OCI-LY3 (cell line): ENCODE measurements at regions not wholly inside any gene's neighbourhood (a gene's known extent, or its start where the extent isn't known, plus 50 kb on each side); places are given as distances from the start of the nearest gene placed in this dataset.

Experiments
- H2AFZ ChIP-seq: fragments of 200-600, 300-600 bp; shearing (Covaris generic); 2 replicates; pipeline ENCODE4 v1.6.0; 2014; ENCODE audit warnings: antibody characterized with exemption, low read depth, low read length
- H3K27ac ChIP-seq: fragments of 200-600, 300-600 bp; sonication (generic); 2 replicates; pipeline ENCODE4 v1.5.1; 2014; ENCODE audit warnings: mild to moderate bottlenecking, low read length, moderate library complexity, mixed read lengths
- H3K27me3 ChIP-seq: fragments of 200-600, 300-600 bp; sonication (generic); 2 replicates; pipeline ENCODE4 v1.6.1; 2014; ENCODE audit warnings: low read depth, low read length, mixed read lengths
- H3K36me3 ChIP-seq: fragments of 200-600, 300-600 bp; sonication (generic); replicated peaks from 2 replicates; pipeline ENCODE3; 2014; ENCODE audit warnings: low read depth, low read length, mixed read lengths
- H3K4me1 ChIP-seq: fragments of 300-600, 200-600 bp; sonication (generic); 2 replicates; pipeline ENCODE4 v1.6.1; 2014; ENCODE audit warnings: low read length, mixed read lengths
- H3K4me2 ChIP-seq: fragments of 200-600, 300-600 bp; sonication (generic); 2 replicates; pipeline ENCODE4 v1.6.1; 2014; ENCODE audit warnings: low read length, mixed read lengths
- H3K4me3 ChIP-seq: fragments of 300-600, 200-600 bp; sonication (generic); 2 replicates; pipeline ENCODE4 v1.5.1; 2014; ENCODE audit warnings: antibody characterized with exemption, mild to moderate bottlenecking, low read length, moderate library complexity
- H3K79me2 ChIP-seq: fragments of 300-600, 200-600 bp; shearing (Covaris generic); 2 replicates; pipeline ENCODE4 v1.6.1; 2014; ENCODE audit warnings: mild to moderate bottlenecking, low read length, mixed read lengths
- H3K9ac ChIP-seq: fragments of 300-600, 200-600 bp; shearing (Covaris generic); 2 replicates; pipeline ENCODE4 v1.6.0; 2014; ENCODE audit warnings: mild to moderate bottlenecking, low read length, moderate library complexity
- H3K9me3 ChIP-seq: fragments of 200-600, 300-600 bp; shearing (Covaris generic); 2 replicates; pipeline ENCODE4 v1.6.1; 2014; ENCODE audit warnings: low read length, mixed read lengths; ENCODE audit not compliant: insufficient read depth
- H4K20me1 ChIP-seq: fragments of 200-600, 300-600 bp; sonication (generic); 2 replicates; pipeline ENCODE4 v1.6.1; 2016; ENCODE audit warnings: low read length, mixed read lengths; ENCODE audit not compliant: insufficient read depth
- CTCF ChIP-seq: fragments of 200-600, 300-600 bp; sonication (generic); IDR thresholded peaks from 2 replicates; pipeline ENCODE4 v1.5.1; 2014; ENCODE audit warnings: antibody characterized with exemption, low read length, low read depth
- EZH2phosphoT487 ChIP-seq: fragments of 200-600 bp; shearing (Covaris generic); IDR thresholded peaks from 2 replicates; pipeline ENCODE4 v1.6.1; 2018; ENCODE audit warnings: antibody characterized with exemption, mixed run types, low read depth

GRCh38 chr5:3905521-3905920 is 309.9 kb downstream of the IRX1 start:
- no peak overlapping the region for H2AFZ ChIP-seq
- TF ChIP-seq CTCF (no peak), EZH2phosphoT487 (no peak)

GRCh38 chr5:3911111-3911510 is 315.5 kb downstream of the IRX1 start:
- Histone ChIP-seq H4K20me1 (no peaks in the 10 kb centered on the region), H2AFZ (no peak overlapping the region), H3K36me3 (no peaks in the 10 kb centered on the region), H3K4me1 (no peaks in the 10 kb centered on the region), H3K79me2 (no peaks in the 10 kb centered on the region), H3K9me3 (no peaks in the 10 kb centered on the region), H3K4me2 (no peak overlapping the region), H3K9ac (no peak overlapping the region), H3K4me3 (no peak overlapping the region), H3K27me3 (no peaks in the 10 kb centered on the region), H3K27ac (no peak overlapping the region)
- TF ChIP-seq CTCF = no peak
- TF ChIP-seq EZH2phosphoT487 = no peak

More at GRCh38 chr5:3905521-3905920, 309.9 kb downstream of the IRX1 start:
- Histone ChIP-seq H3K36me3 (no peaks in the 10 kb centered on the region), H3K27me3 (no peaks in the 10 kb centered on the region), H3K4me3 (no peak overlapping the region), H3K4me2 (no peak overlapping the region), H3K4me1 (no peaks in the 10 kb centered on the region), H3K79me2 (no peaks in the 10 kb centered on the region), H3K9me3 (no peaks in the 10 kb centered on the region), H3K27ac (no peak overlapping the region), H3K9ac (no peak overlapping the region), H4K20me1 (no peaks in the 10 kb centered on the region)

- H2AFZ ChIP-seq = no peak overlapping the region
Measured at GRCh38 chr5:3911773-3912172, 316.1 kb downstream of the IRX1 start.

GRCh38 chr5:3912790-3913189 is 317.2 kb downstream of the IRX1 start:
- Histone ChIP-seq H3K9ac (no peak overlapping the region), H3K9me3 (no peaks in the 10 kb centered on the region), H3K4me3 (no peak overlapping the region), H3K4me2 (no peak overlapping the region), H3K4me1 (no peaks in the 10 kb centered on the region), H3K27me3 (no peaks in the 10 kb centered on the region), H3K79me2 (no peaks in the 10 kb centered on the region), H3K27ac (no peak overlapping the region), H4K20me1 (no peaks in the 10 kb centered on the region), H2AFZ (no peak overlapping the region), H3K36me3 (no peaks in the 10 kb centered on the region)
- TF ChIP-seq EZH2phosphoT487 (no peak), CTCF (no peak)

More at GRCh38 chr5:3911773-3912172, 316.1 kb downstream of the IRX1 start:
- H3K36me3 ChIP-seq = no peaks in the 10 kb centered on the region
- H3K4me2 ChIP-seq = no peak overlapping the region
- no peaks in the 10 kb centered on the region for H3K79me2 ChIP-seq
- no peak overlapping the region for H3K9ac ChIP-seq
- H4K20me1 ChIP-seq = no peaks in the 10 kb centered on the region
- no peaks in the 10 kb centered on the region for H3K4me1 ChIP-seq
- H3K27me3 ChIP-seq = no peaks in the 10 kb centered on the region
- no peaks in the 10 kb centered on the region for H3K9me3 ChIP-seq
- no peak overlapping the region for H3K27ac ChIP-seq
- H3K4me3 ChIP-seq = no peak overlapping the region
- TF ChIP-seq CTCF (no peak), EZH2phosphoT487 (no peak)
